GM23338 (cell line): ENCODE measurements at regions not wholly inside any gene's neighbourhood (a gene's known extent, or its start where the extent isn't known, plus 50 kb on each side); places are given as distances from the start of the nearest gene placed in this dataset.

ENCODE experiments used
- ATAC-seq: fragments of 200-7000 bp; cut with Tn5 transposase; 3 replicates; pipeline ENCODE4 v1.9.1; 2020
- DNase-seq: peaks from one replicate; pipeline ENCODE4 v3.0.0-alpha.2; 2015; ENCODE audit warnings: low spot score
- H2AFZ ChIP-seq: fragments of 200-600 bp; sonication (generic); 2 replicates; pipeline ENCODE4 v1.8.0; 2016; ENCODE audit warnings: antibody characterized with exemption, mild to moderate bottlenecking, moderate library complexity
- H3F3A ChIP-seq: fragments of 200-600 bp; sonication (generic); replicated peaks from 2 replicates; pipeline ENCODE4 v1.8.0; 2017; ENCODE audit warnings: antibody characterized with exemption, mixed run types, low read depth
- H3K27ac ChIP-seq: fragments of 200-600 bp; sonication (generic); 2 replicates; pipeline ENCODE4 v1.6.1; 2016; ENCODE audit warnings: low read depth
- H3K27me3 ChIP-seq: fragments of 200-600 bp; sonication (generic); 2 replicates; pipeline ENCODE4 v1.8.0; 2016; ENCODE audit warnings: mild to moderate bottlenecking, mixed run types, moderate library complexity; ENCODE audit not compliant: insufficient read depth
- H3K36me3 ChIP-seq: fragments of 200-600 bp; sonication (generic); 2 replicates; pipeline ENCODE4 v1.8.0; 2016; ENCODE audit warnings: mild to moderate bottlenecking; ENCODE audit not compliant: insufficient read depth
- H3K4me1 ChIP-seq: fragments of 200-600 bp; sonication (generic); 2 replicates; pipeline ENCODE4 v1.8.0; 2016; ENCODE audit warnings: mild to moderate bottlenecking, moderate library complexity; ENCODE audit not compliant: insufficient read depth
- H3K4me2 ChIP-seq: fragments of 200-600 bp; sonication (generic); 2 replicates; pipeline ENCODE4 v1.7.1; 2017; ENCODE audit warnings: mixed run types
- H3K4me3 ChIP-seq: fragments of 200-600 bp; sonication (generic); 2 replicates; pipeline ENCODE4 v1.6.1; 2016; ENCODE audit warnings: mixed run types
- H3K79me2 ChIP-seq: fragments of 200-600 bp; sonication (generic); replicated peaks from 2 replicates; pipeline ENCODE4 v1.8.0; 2017; ENCODE audit warnings: mild to moderate bottlenecking; ENCODE audit not compliant: insufficient read depth
- H3K9me2 ChIP-seq: fragments of 200-600 bp; sonication (generic); 2 replicates; pipeline ENCODE4 v1.8.0; 2017; ENCODE audit not compliant: insufficient read depth
- H4K20me1 ChIP-seq: fragments of 200-600 bp; sonication (generic); replicated peaks from 2 replicates; pipeline ENCODE4 v1.8.0; 2017; ENCODE audit warnings: mild to moderate bottlenecking; ENCODE audit not compliant: insufficient read depth
- H3K27ac Mint-ChIP-seq: 2 replicates; pipeline ENCODE4 v1.8.0; 2020; ENCODE audit warnings: inconsistent platforms, mild to moderate bottlenecking, moderate library complexity, mixed read lengths
- H3K27me3 Mint-ChIP-seq: 3 replicates; pipeline ENCODE4 v1.8.0; 2022; ENCODE audit warnings: low read depth, mild to moderate bottlenecking, moderate library complexity, mixed read lengths, inconsistent platforms; ENCODE audit not compliant: insufficient read depth, poor library complexity
- H3K36me3 Mint-ChIP-seq: 3 replicates; pipeline ENCODE4 v1.8.0; 2021; ENCODE audit warnings: low read depth, mild to moderate bottlenecking, inconsistent platforms, moderate library complexity, mixed read lengths
- H3K4me1 Mint-ChIP-seq: 3 replicates; pipeline ENCODE4 v1.8.0; 2020; ENCODE audit warnings: mild to moderate bottlenecking, inconsistent platforms, mixed read lengths
- H3K4me3 Mint-ChIP-seq: 3 replicates; pipeline ENCODE4 v1.8.0; 2021; ENCODE audit warnings: moderate library complexity, mild to moderate bottlenecking, inconsistent platforms, mixed read lengths
- H3K9me3 Mint-ChIP-seq: 3 replicates; pipeline ENCODE4 v1.8.0; 2020; ENCODE audit warnings: moderate library complexity, mild to moderate bottlenecking, inconsistent platforms, mixed read lengths
- CREB1 ChIP-seq: fragments of 250-450 bp; sonication (Bioruptor Pico); IDR thresholded peaks from 2 replicates; pipeline ENCODE4 v1.5.0; 2020; ENCODE audit warnings: low read depth, mild to moderate bottlenecking, moderate library complexity
- EZH2 ChIP-seq: fragments of 200-600 bp; sonication (generic); IDR thresholded peaks from one replicate; pipeline ENCODE4 v1.8.0; 2017; ENCODE audit warnings: antibody characterized with exemption, mild to moderate bottlenecking, low read depth; ENCODE audit not compliant: unreplicated experiment
- JUNB ChIP-seq: IDR thresholded peaks from one replicate; pipeline ENCODE4 v1.6.1; 2016; ENCODE audit warnings: antibody characterized with exemption; ENCODE audit not compliant: unreplicated experiment
- NANOG ChIP-seq: IDR thresholded peaks from 2 replicates; pipeline ENCODE4 v1.6.1; 2016; ENCODE audit warnings: antibody characterized with exemption, borderline replicate concordance
- TF ChIP-seq, protein P1 (sequence below), 2 experiments: fragments of 200-600 bp in 1 of 2; sonication (generic) in 1 of 2; conservative IDR thresholded peaks; 2 replicates each; pipeline versions ENCODE4 v1.5.1 to v1.6.1; 2016 to 2017; ENCODE audit warnings: antibody characterized with exemption in 2 of 2, low read depth in 2 of 2, mild to moderate bottlenecking in 2 of 2, moderate library complexity in 1 of 2
- TF ChIP-seq, protein P2 (sequence below): IDR thresholded peaks from 2 replicates; pipeline ENCODE4 v1.6.1; 2016; ENCODE audit warnings: antibody characterized with exemption
- TF ChIP-seq, protein P3 (sequence below): IDR thresholded peaks from one replicate; pipeline ENCODE4 v1.6.1; 2018; ENCODE audit warnings: antibody characterized with exemption; ENCODE audit not compliant: unreplicated experiment

DNA sequence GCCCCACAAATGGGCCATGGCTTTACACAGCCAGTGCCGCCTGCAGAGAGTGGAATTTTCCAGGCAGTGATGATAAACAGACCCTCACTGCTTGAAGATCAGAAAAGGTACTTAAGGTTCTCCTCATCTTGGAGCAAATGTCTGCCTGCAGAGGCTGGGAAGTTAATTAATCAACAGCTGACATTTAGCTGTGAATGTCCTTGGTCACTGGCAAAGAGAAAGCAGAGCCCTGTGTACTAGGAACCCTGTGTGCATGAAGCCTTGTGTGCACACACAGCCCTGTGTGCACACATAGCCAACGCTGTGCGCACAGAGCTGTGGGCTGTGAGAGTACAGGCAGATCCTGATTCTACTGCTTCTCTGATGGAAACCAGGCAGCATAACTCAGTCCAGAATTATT, 291.6 kb upstream of the MKI67 start:
- H3K4me1 Mint-ChIP-seq = peaks cover 6% of the 10 kb centered on the region
- Histone ChIP-seq H3K27me3 (no peaks in the 10 kb centered on the region), H3K9me2 (no peaks in the 10 kb centered on the region), H4K20me1 (no peaks in the 10 kb centered on the region), H3K36me3 (no peaks in the 10 kb centered on the region), H3K4me2 (no peak overlapping the region), H3K4me3 (no peak overlapping the region), H2AFZ (0 out of 2 replicates have a peak overlapping the region, but pooled peaks have one; percentile 14), H3K27ac (no peak overlapping the region), H3F3A (no peaks in the 10 kb centered on the region), H3K79me2 (no peaks in the 10 kb centered on the region), H3K4me1 (0 out of 2 replicates have a peak, but pooled peaks cover 5% of the 10 kb centered on the region)
- no peaks in the 10 kb centered on the region for H3K27me3 Mint-ChIP-seq
- ATAC-seq (no peak), DNase-seq (no peak)
- TF ChIP-seq, protein P1, sequence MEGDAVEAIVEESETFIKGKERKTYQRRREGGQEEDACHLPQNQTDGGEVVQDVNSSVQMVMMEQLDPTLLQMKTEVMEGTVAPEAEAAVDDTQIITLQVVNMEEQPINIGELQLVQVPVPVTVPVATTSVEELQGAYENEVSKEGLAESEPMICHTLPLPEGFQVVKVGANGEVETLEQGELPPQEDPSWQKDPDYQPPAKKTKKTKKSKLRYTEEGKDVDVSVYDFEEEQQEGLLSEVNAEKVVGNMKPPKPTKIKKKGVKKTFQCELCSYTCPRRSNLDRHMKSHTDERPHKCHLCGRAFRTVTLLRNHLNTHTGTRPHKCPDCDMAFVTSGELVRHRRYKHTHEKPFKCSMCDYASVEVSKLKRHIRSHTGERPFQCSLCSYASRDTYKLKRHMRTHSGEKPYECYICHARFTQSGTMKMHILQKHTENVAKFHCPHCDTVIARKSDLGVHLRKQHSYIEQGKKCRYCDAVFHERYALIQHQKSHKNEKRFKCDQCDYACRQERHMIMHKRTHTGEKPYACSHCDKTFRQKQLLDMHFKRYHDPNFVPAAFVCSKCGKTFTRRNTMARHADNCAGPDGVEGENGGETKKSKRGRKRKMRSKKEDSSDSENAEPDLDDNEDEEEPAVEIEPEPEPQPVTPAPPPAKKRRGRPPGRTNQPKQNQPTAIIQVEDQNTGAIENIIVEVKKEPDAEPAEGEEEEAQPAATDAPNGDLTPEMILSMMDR (conservative IDR thresholded peaks at IDR 0.05; ENCODE audit: low read depth in 2 of 2) = no peak
- no peak for TF ChIP-seq NANOG
- no peak for TF ChIP-seq CREB1
- no peak for TF ChIP-seq EZH2
- TF ChIP-seq, protein P2, sequence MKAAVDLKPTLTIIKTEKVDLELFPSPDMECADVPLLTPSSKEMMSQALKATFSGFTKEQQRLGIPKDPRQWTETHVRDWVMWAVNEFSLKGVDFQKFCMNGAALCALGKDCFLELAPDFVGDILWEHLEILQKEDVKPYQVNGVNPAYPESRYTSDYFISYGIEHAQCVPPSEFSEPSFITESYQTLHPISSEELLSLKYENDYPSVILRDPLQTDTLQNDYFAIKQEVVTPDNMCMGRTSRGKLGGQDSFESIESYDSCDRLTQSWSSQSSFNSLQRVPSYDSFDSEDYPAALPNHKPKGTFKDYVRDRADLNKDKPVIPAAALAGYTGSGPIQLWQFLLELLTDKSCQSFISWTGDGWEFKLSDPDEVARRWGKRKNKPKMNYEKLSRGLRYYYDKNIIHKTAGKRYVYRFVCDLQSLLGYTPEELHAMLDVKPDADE = no peak
- no peak overlapping the region for H3K27ac Mint-ChIP-seq
- no peaks in the 10 kb centered on the region for H3K36me3 Mint-ChIP-seq
- H3K4me3 Mint-ChIP-seq = no peak overlapping the region
- no peaks in the 10 kb centered on the region; the same call in 2 of the 3 replicates for H3K9me3 Mint-ChIP-seq

DNA sequence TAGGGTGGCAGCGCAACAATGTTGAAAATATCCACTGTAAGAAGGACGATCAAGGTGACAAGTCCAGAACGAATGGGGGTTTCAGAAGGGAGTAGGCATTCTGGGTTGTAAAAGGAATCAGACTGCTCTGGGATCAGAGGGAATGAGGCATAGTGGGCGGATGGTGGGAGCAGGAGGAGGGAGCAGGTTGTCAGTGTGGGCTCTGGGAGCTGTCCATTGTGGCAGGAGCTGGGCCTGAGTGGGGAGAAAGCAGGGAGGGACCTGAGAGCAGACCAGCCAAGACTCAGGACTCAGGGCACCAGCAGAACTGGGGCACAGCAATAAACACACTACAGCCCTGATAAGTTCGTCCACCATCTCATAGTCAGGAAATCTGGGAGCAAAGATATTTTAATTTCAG, 292.6 kb upstream of the MKI67 start:
- H3K4me1 ChIP-seq = 0 out of 2 replicates have a peak, but pooled peaks cover 5% of the 10 kb centered on the region
- DNase-seq (no peak), ATAC-seq (no peak)
- TF ChIP-seq JUNB = no peak
- TF ChIP-seq, protein P3, sequence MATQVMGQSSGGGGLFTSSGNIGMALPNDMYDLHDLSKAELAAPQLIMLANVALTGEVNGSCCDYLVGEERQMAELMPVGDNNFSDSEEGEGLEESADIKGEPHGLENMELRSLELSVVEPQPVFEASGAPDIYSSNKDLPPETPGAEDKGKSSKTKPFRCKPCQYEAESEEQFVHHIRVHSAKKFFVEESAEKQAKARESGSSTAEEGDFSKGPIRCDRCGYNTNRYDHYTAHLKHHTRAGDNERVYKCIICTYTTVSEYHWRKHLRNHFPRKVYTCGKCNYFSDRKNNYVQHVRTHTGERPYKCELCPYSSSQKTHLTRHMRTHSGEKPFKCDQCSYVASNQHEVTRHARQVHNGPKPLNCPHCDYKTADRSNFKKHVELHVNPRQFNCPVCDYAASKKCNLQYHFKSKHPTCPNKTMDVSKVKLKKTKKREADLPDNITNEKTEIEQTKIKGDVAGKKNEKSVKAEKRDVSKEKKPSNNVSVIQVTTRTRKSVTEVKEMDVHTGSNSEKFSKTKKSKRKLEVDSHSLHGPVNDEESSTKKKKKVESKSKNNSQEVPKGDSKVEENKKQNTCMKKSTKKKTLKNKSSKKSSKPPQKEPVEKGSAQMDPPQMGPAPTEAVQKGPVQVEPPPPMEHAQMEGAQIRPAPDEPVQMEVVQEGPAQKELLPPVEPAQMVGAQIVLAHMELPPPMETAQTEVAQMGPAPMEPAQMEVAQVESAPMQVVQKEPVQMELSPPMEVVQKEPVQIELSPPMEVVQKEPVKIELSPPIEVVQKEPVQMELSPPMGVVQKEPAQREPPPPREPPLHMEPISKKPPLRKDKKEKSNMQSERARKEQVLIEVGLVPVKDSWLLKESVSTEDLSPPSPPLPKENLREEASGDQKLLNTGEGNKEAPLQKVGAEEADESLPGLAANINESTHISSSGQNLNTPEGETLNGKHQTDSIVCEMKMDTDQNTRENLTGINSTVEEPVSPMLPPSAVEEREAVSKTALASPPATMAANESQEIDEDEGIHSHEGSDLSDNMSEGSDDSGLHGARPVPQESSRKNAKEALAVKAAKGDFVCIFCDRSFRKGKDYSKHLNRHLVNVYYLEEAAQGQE = peak; percentile 43
- H3K9me3 Mint-ChIP-seq = no peaks in the 10 kb centered on the region; the same call in 2 of the 3 replicates
- H3K4me1 Mint-ChIP-seq = peaks cover 4% of the 10 kb centered on the region
- H3K4me3 Mint-ChIP-seq = no peak overlapping the region
- H2AFZ ChIP-seq = no peak overlapping the region
- no peaks in the 10 kb centered on the region for H3K27me3 Mint-ChIP-seq
- H3K27ac Mint-ChIP-seq = no peak overlapping the region
- H3K4me3 ChIP-seq = no peak overlapping the region
- H3K27ac ChIP-seq = no peak overlapping the region
- H3F3A ChIP-seq = no peaks in the 10 kb centered on the region
- no peaks in the 10 kb centered on the region for H3K36me3 ChIP-seq
- H3K4me2 ChIP-seq = no peak overlapping the region
- H3K36me3 Mint-ChIP-seq = no peaks in the 10 kb centered on the region
- H3K9me2 ChIP-seq = no peaks in the 10 kb centered on the region
- no peaks in the 10 kb centered on the region for H3K79me2 ChIP-seq
- no peaks in the 10 kb centered on the region for H4K20me1 ChIP-seq
- no peaks in the 10 kb centered on the region for H3K27me3 ChIP-seq
